Calu3 (cell line): ENCODE measurements at regions not wholly inside any gene's neighbourhood (a gene's known extent, or its start where the extent isn't known, plus 50 kb on each side); places are given as distances from the start of the nearest gene placed in this dataset.

ENCODE experiments used
- BruUV-seq: library from RNA; stranded (reverse); fragments of 400-500 nt; replicated peaks from 2 replicates; lab custom pipeline; 2021; lab: Mats Ljungman, UMichigan
- CTCF ChIA-PET: fragments of 300-600 bp; sonication (Branson Sonifier 250); formaldehyde crosslinking; loops from one replicate; lab custom pipeline; 2022; ENCODE audit warnings: antibody characterized with exemption; lab: Charles Lee
- DNase-seq: peaks from one replicate; pipeline ENCODE4 v3.0.0; 2022
- H3K27ac Mint-ChIP-seq: one replicate; pipeline ENCODE4 v1.8.0; 2022; ENCODE audit warnings: mixed read lengths; ENCODE audit not compliant: unreplicated experiment
- H3K27me3 Mint-ChIP-seq: one replicate; pipeline ENCODE4 v1.8.0; 2022; ENCODE audit warnings: mixed read lengths; ENCODE audit not compliant: unreplicated experiment
- H3K36me3 Mint-ChIP-seq: one replicate; pipeline ENCODE4 v1.8.0; 2022; ENCODE audit warnings: mild to moderate bottlenecking, moderate library complexity, mixed read lengths; ENCODE audit not compliant: insufficient read depth, unreplicated experiment
- H3K4me1 Mint-ChIP-seq: one replicate; pipeline ENCODE4 v1.8.0; 2022; ENCODE audit warnings: mild to moderate bottlenecking, low read depth, mixed read lengths; ENCODE audit not compliant: unreplicated experiment
- H3K4me3 Mint-ChIP-seq: one replicate; pipeline ENCODE4 v1.8.0; 2022; ENCODE audit warnings: mild to moderate bottlenecking, low read depth, moderate library complexity, mixed read lengths; ENCODE audit not compliant: unreplicated experiment
- H3K9me3 Mint-ChIP-seq: one replicate; pipeline ENCODE4 v1.8.0; 2022; ENCODE audit warnings: low read depth, mixed read lengths; ENCODE audit not compliant: unreplicated experiment
- CTCF ChIP-seq: fragments of 200-600 bp; IDR thresholded peaks from one replicate; pipeline ENCODE4 v1.8.0; 2022; ENCODE audit warnings: antibody characterized with exemption; ENCODE audit not compliant: unreplicated experiment
- intact Hi-C: fragments of 100-400 bp; cut with micrococcal nuclease; formaldehyde crosslinking; loops from one replicate; pipeline ENCODE4 v1.10.0; 2022; ENCODE audit not compliant: unreplicated experiment

GRCh38 chr2:109685453-109685852 lies 71.3 kb downstream of the SOWAHC start:
- DNase-seq, result no peak
- intact Hi-C loops, result no loop called here
- no peaks in the 10 kb centered on the region for H3K9me3 Mint-ChIP-seq
- H3K4me1 Mint-ChIP-seq, result peaks cover 30% of the 10 kb centered on the region
- no peak overlapping the region for H3K27ac Mint-ChIP-seq
- BruUV-seq, result no TSS peak
- H3K27me3 Mint-ChIP-seq, result no peaks in the 10 kb centered on the region
- no peak overlapping the region for H3K4me3 Mint-ChIP-seq
- no peak for TF ChIP-seq CTCF
- H3K36me3 Mint-ChIP-seq, result peaks cover 11% of the 10 kb centered on the region
- CTCF ChIA-PET, result no interaction called here

GRCh38 chr2:109686921-109687320 lies 72.8 kb downstream of the SOWAHC start:
- BruUV-seq, result no TSS peak
- DNase-seq, result no peak
- Mint-ChIP-seq H3K36me3 (peaks cover 17% of the 10 kb centered on the region), H3K27ac (no peak overlapping the region), H3K27me3 (no peaks in the 10 kb centered on the region), H3K9me3 (no peaks in the 10 kb centered on the region), H3K4me3 (no peak overlapping the region), H3K4me1 (peaks cover 29% of the 10 kb centered on the region)
- CTCF ChIA-PET, result no interaction called here
- intact Hi-C loops, result no loop called here
- TF ChIP-seq CTCF, result no peak

- CTCF ChIA-PET, result no interaction called here
- no peak for DNase-seq
- Mint-ChIP-seq H3K4me3 (no peak overlapping the region), H3K27me3 (no peaks in the 10 kb centered on the region), H3K36me3 (peaks cover 17% of the 10 kb centered on the region), H3K27ac (no peak overlapping the region), H3K9me3 (no peaks in the 10 kb centered on the region), H3K4me1 (peaks cover 42% of the 10 kb centered on the region)
- BruUV-seq, result no TSS peak
- intact Hi-C loops, result no loop called here
- TF ChIP-seq CTCF, result no peak
Measured at GRCh38 chr2:109689182-109689930, 75.2 kb downstream of the SOWAHC start.

GRCh38 chr2:109689973-109690372 lies 75.8 kb downstream of the SOWAHC start:
- intact Hi-C loops, result no loop called here
- H3K4me3 Mint-ChIP-seq, result no peak overlapping the region
- peaks cover 17% of the 10 kb centered on the region for H3K36me3 Mint-ChIP-seq
- DNase-seq, result no peak
- BruUV-seq, result no TSS peak
- CTCF ChIA-PET, result interaction anchor here (0.7 to 2.1 kb wide), 3 partner anchors 9 to 25 kb away, joined by 3 to 9 read pairs (median 3); no protein-coding TSS in a partner anchor
- H3K4me1 Mint-ChIP-seq, result peaks cover 48% of the 10 kb centered on the region
- H3K9me3 Mint-ChIP-seq, result no peaks in the 10 kb centered on the region
- H3K27ac Mint-ChIP-seq, result no peak overlapping the region
- H3K27me3 Mint-ChIP-seq, result no peaks in the 10 kb centered on the region
- TF ChIP-seq CTCF, result no peak
